ENCODE measurements at regions not wholly inside any gene's neighbourhood (a gene's known extent, or its start where the extent isn't known, plus 50 kb on each side); places are given as distances from the start of the nearest gene placed in this dataset.

DNA sequence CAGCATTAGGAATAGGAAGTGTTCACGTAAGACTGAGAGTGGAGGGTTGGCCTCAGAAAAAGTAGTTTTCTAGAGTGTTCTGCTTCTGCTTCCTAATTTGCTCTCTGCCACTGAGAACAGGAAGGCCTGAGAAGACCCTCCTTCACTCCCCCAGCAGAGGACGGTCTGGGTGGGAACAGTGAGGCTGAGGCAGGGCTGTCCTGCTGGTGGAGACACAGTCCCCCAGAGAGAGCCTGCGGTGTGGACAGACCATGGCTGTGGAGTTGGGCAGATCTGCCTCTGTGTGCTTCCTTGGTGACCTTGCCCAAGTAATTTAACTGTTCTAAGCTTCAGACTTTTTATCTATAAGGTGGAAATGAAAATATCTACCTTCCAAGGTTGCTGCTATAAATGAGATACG, 182.3 kb downstream of the DACT1 start (continued):
- TF ChIP-seq SMAD3 (CRISPR knock-in tag; IDR thresholded peaks at IDR 0.05; ENCODE audit: borderline replicate concordance) = no peak

DNA sequence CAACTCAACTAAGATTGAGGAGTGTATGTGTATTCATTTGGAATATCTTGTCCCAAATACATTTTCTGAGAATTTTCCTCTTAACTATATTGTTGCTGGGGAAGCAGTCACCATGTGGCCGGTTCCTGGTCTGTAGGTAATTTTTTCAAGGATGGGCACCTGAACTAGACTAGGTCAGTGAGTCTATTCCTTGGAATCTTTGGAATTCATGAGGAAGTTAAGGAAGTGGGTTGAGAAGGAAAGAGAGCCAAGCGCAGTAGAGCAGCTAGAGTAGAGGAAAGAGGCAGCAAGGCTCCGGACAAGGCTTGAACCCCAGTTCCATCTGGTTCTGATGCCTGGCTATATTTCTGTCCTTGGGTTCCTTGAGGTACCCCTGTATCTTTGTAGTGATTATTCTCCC, 183.7 kb downstream of the DACT1 start:
- H3K9me3 Mint-ChIP-seq = peaks cover 7% of the 10 kb centered on the region

DNA sequence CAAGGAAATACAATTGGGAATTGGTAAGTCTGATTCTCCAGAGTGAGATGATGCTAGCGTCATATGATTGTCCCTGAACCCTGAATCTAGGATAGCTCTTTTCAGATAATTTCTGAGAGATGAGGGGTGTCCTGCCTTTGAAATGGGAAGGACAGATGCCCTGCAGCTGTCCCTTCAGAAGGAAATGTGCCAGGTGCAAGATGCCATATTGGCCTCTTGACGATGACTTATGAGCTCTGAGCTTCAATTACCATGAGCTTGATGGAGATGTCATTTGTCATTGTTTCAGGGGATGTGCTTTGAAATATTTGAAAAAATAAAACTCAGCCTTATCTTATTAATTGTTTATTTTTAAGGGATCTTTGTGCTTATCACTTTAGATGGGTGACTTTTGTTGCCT, 185.1 kb downstream of the DACT1 start:
- DNase-seq (ENCODE audit: low spot score) (no peak), ATAC-seq (no peak)
- TF ChIP-seq, protein P1, sequence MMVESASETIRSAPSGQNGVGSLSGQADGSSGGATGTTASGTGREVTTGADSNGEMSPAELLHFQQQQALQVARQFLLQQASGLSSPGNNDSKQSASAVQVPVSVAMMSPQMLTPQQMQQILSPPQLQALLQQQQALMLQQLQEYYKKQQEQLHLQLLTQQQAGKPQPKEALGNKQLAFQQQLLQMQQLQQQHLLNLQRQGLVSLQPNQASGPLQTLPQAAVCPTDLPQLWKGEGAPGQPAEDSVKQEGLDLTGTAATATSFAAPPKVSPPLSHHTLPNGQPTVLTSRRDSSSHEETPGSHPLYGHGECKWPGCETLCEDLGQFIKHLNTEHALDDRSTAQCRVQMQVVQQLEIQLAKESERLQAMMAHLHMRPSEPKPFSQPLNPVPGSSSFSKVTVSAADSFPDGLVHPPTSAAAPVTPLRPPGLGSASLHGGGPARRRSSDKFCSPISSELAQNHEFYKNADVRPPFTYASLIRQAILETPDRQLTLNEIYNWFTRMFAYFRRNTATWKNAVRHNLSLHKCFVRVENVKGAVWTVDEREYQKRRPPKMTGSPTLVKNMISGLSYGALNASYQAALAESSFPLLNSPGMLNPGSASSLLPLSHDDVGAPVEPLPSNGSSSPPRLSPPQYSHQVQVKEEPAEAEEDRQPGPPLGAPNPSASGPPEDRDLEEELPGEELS (CRISPR knock-in tag; IDR thresholded peaks at IDR 0.05) = no peak
- TF ChIP-seq MAX (CRISPR knock-in tag; IDR thresholded peaks at IDR 0.05) (no peak), ZBTB43 (CRISPR knock-in tag; IDR thresholded peaks at IDR 0.05) (no peak), SOX15 (CRISPR knock-in tag; IDR thresholded peaks at IDR 0.05) (no peak), HMGA2 (CRISPR knock-in tag; IDR thresholded peaks at IDR 0.05) (no peak), ELF4 (CRISPR knock-in tag; IDR thresholded peaks at IDR 0.05; ENCODE audit: low read depth) (no peak), KAT7 (CRISPR knock-in tag; IDR thresholded peaks at IDR 0.05; ENCODE audit: borderline replicate concordance) (no peak), GRHL2 (CRISPR knock-in tag; IDR thresholded peaks at IDR 0.05; ENCODE audit: insufficient replicate concordance, severe bottlenecking) (no peak), ZNF219 (CRISPR knock-in tag; IDR thresholded peaks at IDR 0.05; ENCODE audit: borderline replicate concordance) (no peak), MYBL2 (CRISPR knock-in tag; IDR thresholded peaks at IDR 0.05) (no peak), FOXP1 (CRISPR knock-in tag; IDR thresholded peaks at IDR 0.05; ENCODE audit: borderline replicate concordance) (no peak)
- TF ChIP-seq, protein P2, sequence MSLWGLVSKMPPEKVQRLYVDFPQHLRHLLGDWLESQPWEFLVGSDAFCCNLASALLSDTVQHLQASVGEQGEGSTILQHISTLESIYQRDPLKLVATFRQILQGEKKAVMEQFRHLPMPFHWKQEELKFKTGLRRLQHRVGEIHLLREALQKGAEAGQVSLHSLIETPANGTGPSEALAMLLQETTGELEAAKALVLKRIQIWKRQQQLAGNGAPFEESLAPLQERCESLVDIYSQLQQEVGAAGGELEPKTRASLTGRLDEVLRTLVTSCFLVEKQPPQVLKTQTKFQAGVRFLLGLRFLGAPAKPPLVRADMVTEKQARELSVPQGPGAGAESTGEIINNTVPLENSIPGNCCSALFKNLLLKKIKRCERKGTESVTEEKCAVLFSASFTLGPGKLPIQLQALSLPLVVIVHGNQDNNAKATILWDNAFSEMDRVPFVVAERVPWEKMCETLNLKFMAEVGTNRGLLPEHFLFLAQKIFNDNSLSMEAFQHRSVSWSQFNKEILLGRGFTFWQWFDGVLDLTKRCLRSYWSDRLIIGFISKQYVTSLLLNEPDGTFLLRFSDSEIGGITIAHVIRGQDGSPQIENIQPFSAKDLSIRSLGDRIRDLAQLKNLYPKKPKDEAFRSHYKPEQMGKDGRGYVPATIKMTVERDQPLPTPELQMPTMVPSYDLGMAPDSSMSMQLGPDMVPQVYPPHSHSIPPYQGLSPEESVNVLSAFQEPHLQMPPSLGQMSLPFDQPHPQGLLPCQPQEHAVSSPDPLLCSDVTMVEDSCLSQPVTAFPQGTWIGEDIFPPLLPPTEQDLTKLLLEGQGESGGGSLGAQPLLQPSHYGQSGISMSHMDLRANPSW (CRISPR knock-in tag; conservative IDR thresholded peaks at IDR 0.05; ENCODE audit: low read depth) = no peak
- POLR2A ChIA-PET = no interaction called here
- no peaks in the 10 kb centered on the region for H3K27me3 Mint-ChIP-seq (ENCODE audit: low read depth)
- H3K27ac Mint-ChIP-seq = no peak overlapping the region
- H3K36me3 Mint-ChIP-seq = peaks cover 5% of the 10 kb centered on the region
- no peak overlapping the region for H3K4me3 Mint-ChIP-seq
- H3K9me3 Mint-ChIP-seq = peaks cover 18% of the 10 kb centered on the region
- CTCF ChIA-PET = no interaction called here
- H3K4me1 Mint-ChIP-seq = no peaks in the 10 kb centered on the region

More for the DNA sequence above, 183.7 kb downstream of the DACT1 start:
- Mint-ChIP-seq H3K36me3 (no peaks in the 10 kb centered on the region), H3K4me3 (no peak overlapping the region), H3K4me1 (no peaks in the 10 kb centered on the region), H3K27me3 (ENCODE audit: low read depth) (no peaks in the 10 kb centered on the region), H3K27ac (no peak overlapping the region)
- ATAC-seq (no peak), DNase-seq (ENCODE audit: low spot score) (no peak)
- TF ChIP-seq CREM (CRISPR knock-in tag; IDR thresholded peaks at IDR 0.05) = no peak
- POLR2A ChIA-PET = no interaction called here
- CTCF ChIA-PET = no interaction called here

- H3K4me1 Mint-ChIP-seq = no peaks in the 10 kb centered on the region
- H3K27ac Mint-ChIP-seq = no peak overlapping the region
- H3K36me3 Mint-ChIP-seq = peaks cover 5% of the 10 kb centered on the region
- ATAC-seq = no peak
- no peak overlapping the region for H3K4me3 Mint-ChIP-seq
- ChIA-PET POLR2A (no interaction called here), CTCF (no interaction called here)
- H3K27me3 Mint-ChIP-seq (ENCODE audit: low read depth) = no peaks in the 10 kb centered on the region
- DNase-seq (ENCODE audit: low spot score) = no peak
- peaks cover 18% of the 10 kb centered on the region for H3K9me3 Mint-ChIP-seq
- TF ChIP-seq EMX1 (CRISPR knock-in tag; IDR thresholded peaks at IDR 0.05) = no peak
- TF ChIP-seq, protein P3, sequence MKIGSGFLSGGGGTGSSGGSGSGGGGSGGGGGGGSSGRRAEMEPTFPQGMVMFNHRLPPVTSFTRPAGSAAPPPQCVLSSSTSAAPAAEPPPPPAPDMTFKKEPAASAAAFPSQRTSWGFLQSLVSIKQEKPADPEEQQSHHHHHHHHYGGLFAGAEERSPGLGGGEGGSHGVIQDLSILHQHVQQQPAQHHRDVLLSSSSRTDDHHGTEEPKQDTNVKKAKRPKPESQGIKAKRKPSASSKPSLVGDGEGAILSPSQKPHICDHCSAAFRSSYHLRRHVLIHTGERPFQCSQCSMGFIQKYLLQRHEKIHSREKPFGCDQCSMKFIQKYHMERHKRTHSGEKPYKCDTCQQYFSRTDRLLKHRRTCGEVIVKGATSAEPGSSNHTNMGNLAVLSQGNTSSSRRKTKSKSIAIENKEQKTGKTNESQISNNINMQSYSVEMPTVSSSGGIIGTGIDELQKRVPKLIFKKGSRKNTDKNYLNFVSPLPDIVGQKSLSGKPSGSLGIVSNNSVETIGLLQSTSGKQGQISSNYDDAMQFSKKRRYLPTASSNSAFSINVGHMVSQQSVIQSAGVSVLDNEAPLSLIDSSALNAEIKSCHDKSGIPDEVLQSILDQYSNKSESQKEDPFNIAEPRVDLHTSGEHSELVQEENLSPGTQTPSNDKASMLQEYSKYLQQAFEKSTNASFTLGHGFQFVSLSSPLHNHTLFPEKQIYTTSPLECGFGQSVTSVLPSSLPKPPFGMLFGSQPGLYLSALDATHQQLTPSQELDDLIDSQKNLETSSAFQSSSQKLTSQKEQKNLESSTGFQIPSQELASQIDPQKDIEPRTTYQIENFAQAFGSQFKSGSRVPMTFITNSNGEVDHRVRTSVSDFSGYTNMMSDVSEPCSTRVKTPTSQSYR (CRISPR knock-in tag; IDR thresholded peaks at IDR 0.05) = no peak
- no peak for TF ChIP-seq ZNF232 (CRISPR knock-in tag; IDR thresholded peaks at IDR 0.05)
- TF ChIP-seq MYBL2 (CRISPR knock-in tag; IDR thresholded peaks at IDR 0.05) = no peak
- TF ChIP-seq PREB (CRISPR knock-in tag; IDR thresholded peaks at IDR 0.05; ENCODE audit: borderline replicate concordance) = no peak
- no peak for TF ChIP-seq NFYB (CRISPR knock-in tag; conservative IDR thresholded peaks at IDR 0.05; ENCODE audit: low read depth)
Observed at GRCh38 chr14:58823312-58823711, 185.6 kb downstream of the DACT1 start.
